PC-9 (cell line): ENCODE measurements at regions not wholly inside any gene's neighbourhood (a gene's known extent, or its start where the extent isn't known, plus 50 kb on each side); places are given as distances from the start of the nearest gene placed in this dataset.

Source experiments
- BruUV-seq: library from RNA; stranded (reverse); fragments of 400-500 nt; replicated peaks from 2 replicates; lab custom pipeline; 2021; lab: Mats Ljungman, UMichigan
- CTCF ChIA-PET: fragments of 300-600 bp; sonication (Branson Sonifier 250); formaldehyde crosslinking; loops from one replicate; lab custom pipeline; 2022; ENCODE audit warnings: antibody characterized with exemption; lab: Charles Lee
- POLR2A ChIA-PET: fragments of 300-600 bp; sonication (Branson Sonifier 250); formaldehyde crosslinking; loops from one replicate; lab custom pipeline; 2022; ENCODE audit warnings: antibody characterized with exemption; ENCODE audit not compliant: unreplicated experiment; lab: Charles Lee
- DNase-seq, 2 experiments: peaks; one replicate each; pipeline versions ENCODE4 v3.0.0 to v3.0.0-alpha.2; 2015 to 2022; ENCODE audit warnings: mixed read lengths in 1 of 2
- H2AFZ ChIP-seq: fragments of 200-600 bp; sonication (generic); 2 replicates; pipeline ENCODE4 v1.8.1; 2017; ENCODE audit warnings: antibody characterized with exemption
- H3F3A ChIP-seq: fragments of 200-600 bp; sonication (generic); 2 replicates; pipeline ENCODE4 v1.8.1; 2017; ENCODE audit warnings: antibody characterized with exemption, mild to moderate bottlenecking, low read depth; ENCODE audit not compliant: insufficient read depth
- H3K27ac ChIP-seq: fragments of 200-600 bp; sonication (generic); 2 replicates; pipeline ENCODE4 v1.6.1; 2016; ENCODE audit warnings: mixed run types
- H3K27me3 ChIP-seq: fragments of 200-600 bp; sonication (generic); 2 replicates; pipeline ENCODE4 v1.6.1; 2016; ENCODE audit warnings: low read depth, mixed run types; ENCODE audit not compliant: insufficient read depth
- H3K36me3 ChIP-seq: fragments of 200-600 bp; sonication (generic); 2 replicates; pipeline ENCODE4 v1.6.1; 2016; ENCODE audit warnings: low read depth, mixed run types
- H3K4me1 ChIP-seq: fragments of 200-600 bp; sonication (generic); replicated peaks from 2 replicates; pipeline ENCODE4 v1.6.1; 2016; ENCODE audit warnings: mixed run types; ENCODE audit not compliant: insufficient read depth
- H3K4me2 ChIP-seq: fragments of 200-600 bp; sonication (generic); 2 replicates; pipeline ENCODE4 v1.6.1; 2017; ENCODE audit warnings: mixed run types
- H3K4me3 ChIP-seq: fragments of 200-600 bp; sonication (generic); 2 replicates; pipeline ENCODE4 v1.6.1; 2016; ENCODE audit warnings: mixed run types
- H3K79me2 ChIP-seq: fragments of 200-600 bp; sonication (generic); 2 replicates; pipeline ENCODE4 v1.6.1; 2017; ENCODE audit warnings: low read depth, mixed run types
- H3K9me2 ChIP-seq: fragments of 200-600 bp; sonication (generic); 2 replicates; pipeline ENCODE4 v1.8.1; 2017; ENCODE audit warnings: mild to moderate bottlenecking; ENCODE audit not compliant: insufficient read depth
- H3K9me3 ChIP-seq: fragments of 200-600 bp; sonication (generic); 2 replicates; pipeline ENCODE4 v1.8.1; 2016; ENCODE audit warnings: low read depth; ENCODE audit not compliant: insufficient read depth
- H4K20me1 ChIP-seq: fragments of 200-600 bp; sonication (generic); 2 replicates; pipeline ENCODE4 v1.8.1; 2017; ENCODE audit not compliant: insufficient read depth
- CTCF ChIP-seq: fragments of 200-600 bp; sonication (generic); conservative IDR thresholded peaks from 2 replicates; pipeline ENCODE4 v1.6.1; 2017; ENCODE audit warnings: mixed run types, antibody characterized with exemption, mild to moderate bottlenecking, moderate library complexity
- EZH2 ChIP-seq: fragments of 200-600 bp; sonication (generic); IDR thresholded peaks from 2 replicates; pipeline ENCODE4 v1.8.0; 2017; ENCODE audit warnings: antibody characterized with exemption, low read depth
- intact Hi-C: fragments of 100-400 bp; cut with micrococcal nuclease; formaldehyde crosslinking; loops from one replicate; pipeline ENCODE4 v1.10.0; 2022; ENCODE audit not compliant: unreplicated experiment

- Histone ChIP-seq H3K27me3 (no peaks in the 10 kb centered on the region), H3K9me2 (no peaks in the 10 kb centered on the region), H3K4me2 (no peak overlapping the region), H3K36me3 (no peaks in the 10 kb centered on the region), H2AFZ (no peak overlapping the region), H3K27ac (no peak overlapping the region), H3K4me3 (no peak overlapping the region), H4K20me1 (no peaks in the 10 kb centered on the region), H3F3A (no peaks in the 10 kb centered on the region), H3K9me3 (no peaks in the 10 kb centered on the region), H3K79me2 (no peaks in the 10 kb centered on the region), H3K4me1 (no peaks in the 10 kb centered on the region)
- intact Hi-C loops = no loop called here
- BruUV-seq = no TSS peak
- TF ChIP-seq CTCF (no peak), EZH2 (no peak)
- ChIA-PET POLR2A (no interaction called here), CTCF (no interaction called here)
- no peak for DNase-seq
Observed at GRCh38 chr15:96076350-96076749, 254.2 kb upstream of the NR2F2 start.

- Histone ChIP-seq H3K4me3 (no peak overlapping the region), H3K27ac (no peak overlapping the region), H3K79me2 (no peaks in the 10 kb centered on the region), H3K36me3 (no peaks in the 10 kb centered on the region), H3K4me2 (no peak overlapping the region), H3K9me3 (no peaks in the 10 kb centered on the region), H3K4me1 (no peaks in the 10 kb centered on the region), H3F3A (no peaks in the 10 kb centered on the region), H2AFZ (no peak overlapping the region), H3K27me3 (no peaks in the 10 kb centered on the region), H3K9me2 (no peaks in the 10 kb centered on the region), H4K20me1 (no peaks in the 10 kb centered on the region)
- DNase-seq = no peak
- intact Hi-C loops = no loop called here
- TF ChIP-seq EZH2 = no peak
- TF ChIP-seq CTCF = no peak
- BruUV-seq = no TSS peak
- POLR2A ChIA-PET = no interaction called here
- CTCF ChIA-PET = no interaction called here
Observed at GRCh38 chr15:96079041-96079440, 251.5 kb upstream of the NR2F2 start.

GRCh38 chr15:96079882-96080281 is 250.6 kb upstream of the NR2F2 start:
- Histone ChIP-seq H3K27ac (no peak overlapping the region), H3F3A (no peaks in the 10 kb centered on the region), H3K27me3 (no peaks in the 10 kb centered on the region), H3K4me1 (no peaks in the 10 kb centered on the region), H4K20me1 (no peaks in the 10 kb centered on the region), H3K79me2 (no peaks in the 10 kb centered on the region), H3K4me2 (no peak overlapping the region), H3K9me3 (no peaks in the 10 kb centered on the region), H3K9me2 (no peaks in the 10 kb centered on the region; the same call in 1 of the 2 replicates), H2AFZ (no peak overlapping the region), H3K36me3 (no peaks in the 10 kb centered on the region), H3K4me3 (no peak overlapping the region)
- TF ChIP-seq CTCF = no peak
- no peak for TF ChIP-seq EZH2
- DNase-seq = no peak
- ChIA-PET CTCF (no interaction called here), POLR2A (no interaction called here)
- no TSS peak for BruUV-seq
- intact Hi-C loops = no loop called here
